OCI-LY7 (cell line): ENCODE measurements at regions not wholly inside any gene's neighbourhood (a gene's known extent, or its start where the extent isn't known, plus 50 kb on each side); places are given as distances from the start of the nearest gene placed in this dataset.

ENCODE experiments used
- CTCF ChIP-seq: fragments of 200-600 bp; sonication (generic); conservative IDR thresholded peaks from 2 replicates; pipeline ENCODE4 v1.5.1; 2014; ENCODE audit warnings: mild to moderate bottlenecking, antibody characterized with exemption, low read length, moderate library complexity, mixed read lengths
- EZH2phosphoT487 ChIP-seq: fragments of 200-600 bp; sonication (generic); IDR thresholded peaks from 2 replicates; pipeline ENCODE4 v1.6.1; 2018; ENCODE audit warnings: low read depth, borderline replicate concordance, mild to moderate bottlenecking, mixed run types, antibody characterized with exemption, low read length, moderate library complexity, mixed read lengths

GRCh38 chr11:91783173-91783572 is 441.4 kb upstream of the FAT3 start:
- no peak for TF ChIP-seq CTCF
- TF ChIP-seq EZH2phosphoT487 = no peak
